T-helper 17 cell (primary cell): ENCODE measurements at regions not wholly inside any gene's neighbourhood (a gene's known extent, or its start where the extent isn't known, plus 50 kb on each side); places are given as distances from the start of the nearest gene placed in this dataset.

Experiments used
- ATAC-seq: fragments of 150-1000 bp; cut with Tn5 transposase; 2 replicates; pipeline ENCODE4 v1.10.0; 2021; ENCODE audit warnings: mild to moderate bottlenecking, moderate library complexity
- DNase-seq, 3 donors: peaks; one replicate each; pipeline versions ENCODE4 v3.0.0 to v3.0.0-alpha.2; 2020 to 2021
- H3K9me3 ChIP-seq: one replicate; pipeline ENCODE4 v1.7.0; 2013; ENCODE audit warnings: low read length, mild to moderate bottlenecking; ENCODE audit not compliant: control insufficient read depth, poor library complexity, severe bottlenecking
- H3K27ac Mint-ChIP-seq: one replicate; pipeline ENCODE4 v1.8.0; 2022; ENCODE audit warnings: mild to moderate bottlenecking, moderate library complexity, mixed read lengths
- H3K27me3 Mint-ChIP-seq: one replicate; pipeline ENCODE4 v1.8.0; 2022; ENCODE audit warnings: mixed read lengths
- H3K36me3 Mint-ChIP-seq: one replicate; pipeline ENCODE4 v1.8.0; 2022; ENCODE audit warnings: low read depth, mixed read lengths
- H3K4me1 Mint-ChIP-seq: one replicate; pipeline ENCODE4 v1.8.0; 2022; ENCODE audit warnings: mild to moderate bottlenecking, mixed read lengths
- H3K4me3 Mint-ChIP-seq: one replicate; pipeline ENCODE4 v1.8.0; 2022; ENCODE audit warnings: mild to moderate bottlenecking, moderate library complexity, mixed read lengths

- no peaks in the 10 kb centered on the region for H3K9me3 ChIP-seq
- H3K27ac Mint-ChIP-seq = no peak overlapping the region
- no peaks in the 10 kb centered on the region for H3K36me3 Mint-ChIP-seq
- DNase-seq = no peak
- H3K27me3 Mint-ChIP-seq = no peaks in the 10 kb centered on the region
- no peak overlapping the region for H3K4me3 Mint-ChIP-seq
- no peak for ATAC-seq
- no peaks in the 10 kb centered on the region for H3K4me1 Mint-ChIP-seq
These were observed 391.1 kb upstream of the HSF2 start for GRCh38 chr6:122008101-122008999.

DNA sequence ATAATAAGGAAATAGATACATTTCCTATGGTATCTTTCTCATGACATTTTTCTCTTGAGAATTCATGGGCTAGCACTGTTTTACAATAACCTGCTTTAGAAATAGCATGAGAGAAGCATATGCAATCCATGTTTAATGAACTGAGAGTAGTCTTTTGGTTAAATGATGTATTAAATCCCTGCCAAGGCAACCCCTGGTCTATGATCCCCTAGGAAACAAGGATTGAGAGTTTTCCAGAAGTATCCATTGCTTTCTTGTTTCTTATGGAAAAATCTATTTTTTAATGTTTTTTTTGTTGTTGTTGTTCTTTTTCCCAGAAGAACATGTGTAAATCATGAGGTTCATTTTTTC lies 390.5 kb upstream of the HSF2 start:
- no peak overlapping the region for H3K4me3 Mint-ChIP-seq
- DNase-seq = no peak
- no peak overlapping the region for H3K27ac Mint-ChIP-seq
- no peaks in the 10 kb centered on the region for H3K27me3 Mint-ChIP-seq
- H3K36me3 Mint-ChIP-seq = no peaks in the 10 kb centered on the region
- H3K9me3 ChIP-seq = no peaks in the 10 kb centered on the region
- ATAC-seq = no peak
- no peaks in the 10 kb centered on the region for H3K4me1 Mint-ChIP-seq

DNA sequence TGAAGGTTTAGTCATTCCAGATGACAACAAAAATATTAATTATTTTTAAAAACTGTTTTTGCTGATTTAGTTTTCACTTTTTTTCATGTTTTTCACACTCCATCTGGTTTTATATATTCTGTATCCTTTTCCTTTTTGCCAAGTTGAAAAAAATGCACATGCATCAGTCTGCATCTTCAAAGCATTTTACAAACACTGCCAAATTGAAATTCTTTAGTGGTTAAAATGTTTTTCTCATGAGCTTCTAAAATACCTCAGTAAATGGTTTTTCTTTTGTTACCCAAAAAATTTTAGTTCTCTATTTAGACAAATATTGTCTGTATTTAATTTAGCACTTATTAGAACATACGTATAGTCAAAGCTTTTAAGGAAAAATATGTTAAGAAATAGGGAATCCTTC lies 386.9 kb upstream of the HSF2 start:
- no peaks in the 10 kb centered on the region for H3K36me3 Mint-ChIP-seq
- no peak for ATAC-seq
- no peak overlapping the region for H3K4me3 Mint-ChIP-seq
- no peaks in the 10 kb centered on the region for H3K9me3 ChIP-seq
- no peaks in the 10 kb centered on the region for H3K4me1 Mint-ChIP-seq
- no peak overlapping the region for H3K27ac Mint-ChIP-seq
- no peak for DNase-seq
- H3K27me3 Mint-ChIP-seq = no peaks in the 10 kb centered on the region

GRCh38 chr6:122014961-122015360 lies 384.5 kb upstream of the HSF2 start:
- Mint-ChIP-seq H3K36me3 (no peaks in the 10 kb centered on the region), H3K27me3 (no peaks in the 10 kb centered on the region), H3K4me3 (no peak overlapping the region), H3K27ac (no peak overlapping the region), H3K4me1 (no peaks in the 10 kb centered on the region)
- no peaks in the 10 kb centered on the region for H3K9me3 ChIP-seq
- ATAC-seq (no peak), DNase-seq (no peak)

DNA sequence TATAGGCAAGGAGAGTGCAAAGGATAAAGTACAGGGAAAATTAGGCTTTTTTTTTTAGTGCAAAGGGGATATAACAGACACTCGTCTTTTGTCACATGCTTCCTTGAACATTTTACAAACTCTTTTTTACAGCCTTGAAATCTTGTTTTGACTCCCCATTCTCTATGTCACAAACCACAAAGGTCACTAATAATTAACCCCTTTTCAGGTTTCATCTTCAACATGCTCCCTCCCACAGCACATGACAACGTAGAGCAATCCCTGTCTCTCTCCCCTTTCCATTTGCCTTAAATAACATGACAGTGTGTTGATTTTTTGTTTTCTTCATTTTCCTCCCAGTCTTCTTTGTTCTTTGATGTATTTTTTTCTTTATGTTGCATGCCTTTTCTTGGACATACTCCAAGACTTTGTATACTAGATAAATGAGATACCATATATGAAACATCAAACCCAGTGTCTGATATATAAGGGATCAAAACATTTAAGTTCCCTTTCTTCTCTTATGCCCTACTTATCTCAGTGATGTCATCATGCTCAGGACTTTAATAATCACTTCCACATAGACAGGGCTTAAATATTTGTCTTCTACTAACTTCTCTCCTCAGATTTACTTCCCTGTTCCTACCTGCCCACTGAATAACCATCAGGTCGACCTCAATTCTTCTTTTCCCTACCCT lies 378.7 kb upstream of the HSF2 start:
- ATAC-seq (no peak), DNase-seq (no peak)
- no peaks in the 10 kb centered on the region for H3K9me3 ChIP-seq
- H3K27me3 Mint-ChIP-seq = peaks cover 8% of the 10 kb centered on the region
- H3K27ac Mint-ChIP-seq = no peak overlapping the region
- peaks cover 3% of the 10 kb centered on the region for H3K4me1 Mint-ChIP-seq
- peaks cover 4% of the 10 kb centered on the region for H3K36me3 Mint-ChIP-seq
- no peak overlapping the region for H3K4me3 Mint-ChIP-seq

GRCh38 chr6:122025104-122025503 lies 374.3 kb upstream of the HSF2 start:
- no peak overlapping the region for H3K4me3 Mint-ChIP-seq
- H3K27ac Mint-ChIP-seq = peak overlapping the region; percentile 4
- H3K4me1 Mint-ChIP-seq = peaks cover 3% of the 10 kb centered on the region
- no peak for ATAC-seq
- peaks cover 4% of the 10 kb centered on the region for H3K36me3 Mint-ChIP-seq
- DNase-seq = no peak
- H3K9me3 ChIP-seq = no peaks in the 10 kb centered on the region
- H3K27me3 Mint-ChIP-seq = peaks cover 22% of the 10 kb centered on the region

DNA sequence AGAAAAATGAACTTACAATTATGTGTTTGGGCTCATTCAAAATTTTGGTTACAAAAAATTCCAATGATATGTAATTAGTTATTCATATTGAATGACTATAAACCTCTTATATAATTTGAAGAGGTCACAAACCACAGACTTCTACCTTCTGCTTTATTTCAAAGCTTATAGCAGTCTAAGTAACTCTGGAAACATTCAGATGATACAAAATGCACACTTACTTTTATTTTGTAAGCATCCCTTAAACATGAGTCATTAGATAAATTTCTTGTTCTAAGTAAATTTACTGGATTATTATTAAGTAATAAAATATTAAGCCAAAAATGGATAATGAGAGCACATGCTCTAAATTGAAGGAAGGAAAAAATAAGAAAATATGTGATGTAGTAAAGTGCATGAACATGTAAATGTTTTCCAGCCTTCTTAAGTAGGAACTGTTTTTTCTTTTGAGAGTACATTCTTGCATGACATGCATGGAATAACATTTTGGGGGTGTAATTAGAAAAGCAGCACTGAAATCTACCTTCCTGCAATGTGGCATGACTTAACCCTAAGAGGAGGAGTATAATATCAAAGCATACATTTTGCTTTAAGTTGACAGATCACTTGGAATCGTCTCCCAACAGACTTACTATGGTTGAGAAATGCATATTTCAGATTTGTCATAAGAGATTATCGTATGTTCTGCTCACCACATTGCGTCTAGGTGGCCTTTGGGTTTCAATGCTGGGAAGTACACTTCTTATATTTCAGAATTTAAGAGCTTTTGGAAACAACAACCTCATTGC lies 372.7 kb upstream of the HSF2 start:
- H3K27me3 Mint-ChIP-seq = peaks cover 22% of the 10 kb centered on the region
- ATAC-seq (no peak), DNase-seq (no peak)
- H3K4me3 Mint-ChIP-seq = no peak overlapping the region
- no peak overlapping the region for H3K27ac Mint-ChIP-seq
- peaks cover 3% of the 10 kb centered on the region for H3K4me1 Mint-ChIP-seq
- H3K9me3 ChIP-seq = no peaks in the 10 kb centered on the region
- H3K36me3 Mint-ChIP-seq = no peaks in the 10 kb centered on the region

DNA sequence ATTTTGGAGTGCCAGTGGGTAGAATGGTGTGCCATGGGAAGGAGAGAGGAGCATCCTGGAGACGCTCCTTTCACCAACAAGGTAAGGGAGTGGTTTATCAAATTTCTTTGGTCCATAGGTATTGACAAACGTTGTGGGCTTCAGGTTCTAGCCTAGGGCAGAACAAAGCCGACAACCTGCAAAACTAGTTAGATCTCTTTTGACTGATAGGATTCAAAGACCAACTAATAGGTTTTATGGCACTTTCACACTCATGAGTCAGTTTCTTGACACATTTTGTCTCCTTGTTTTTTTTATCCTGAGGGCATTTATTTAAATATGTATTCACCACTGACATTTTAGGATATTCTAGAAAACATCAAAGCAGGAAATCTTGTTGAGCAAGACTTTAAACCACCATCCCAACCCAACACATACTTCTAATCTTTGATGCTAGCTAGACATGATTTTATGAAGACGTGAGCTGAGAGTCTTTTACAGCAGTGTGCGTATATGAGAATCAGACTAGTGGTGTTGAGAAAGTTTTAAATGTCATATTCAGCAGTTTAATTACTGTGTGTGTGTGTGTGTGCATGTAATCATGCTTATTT lies 370.4 kb upstream of the HSF2 start:
- Mint-ChIP-seq H3K36me3 (no peaks in the 10 kb centered on the region), H3K27me3 (peaks cover 22% of the 10 kb centered on the region), H3K27ac (no peak overlapping the region), H3K4me1 (peaks cover 7% of the 10 kb centered on the region), H3K4me3 (no peak overlapping the region)
- ATAC-seq (no peak), DNase-seq (no peak)
- H3K9me3 ChIP-seq = no peaks in the 10 kb centered on the region

- Mint-ChIP-seq H3K27ac (no peak overlapping the region), H3K27me3 (peaks cover 15% of the 10 kb centered on the region), H3K4me3 (no peak overlapping the region), H3K4me1 (peaks cover 3% of the 10 kb centered on the region), H3K36me3 (no peaks in the 10 kb centered on the region)
- no peaks in the 10 kb centered on the region for H3K9me3 ChIP-seq
- DNase-seq (no peak), ATAC-seq (peak; percentile 64)
These were observed 365.8 kb upstream of the HSF2 start for GRCh38 chr6:122033564-122034181.

DNA sequence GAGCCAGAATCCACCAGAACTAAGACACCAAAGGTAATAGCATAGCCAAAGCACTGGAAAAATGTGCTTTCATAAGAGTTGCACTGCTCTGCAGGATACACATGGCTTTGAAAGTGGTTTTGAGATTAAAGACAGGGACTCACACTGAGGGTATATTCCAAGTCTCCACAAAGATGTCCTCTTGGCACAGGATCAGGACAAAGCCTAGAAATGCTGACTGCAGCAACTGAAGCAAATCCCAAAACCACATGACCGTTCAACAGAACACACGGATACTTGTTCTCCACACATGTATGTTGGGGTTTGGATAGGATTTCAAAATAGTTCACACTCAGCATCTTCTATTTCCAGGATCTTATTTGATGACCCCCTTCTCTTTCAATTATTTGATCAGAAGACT lies 364.3 kb upstream of the HSF2 start:
- ATAC-seq = no peak
- Mint-ChIP-seq H3K36me3 (no peaks in the 10 kb centered on the region), H3K27me3 (peaks cover 11% of the 10 kb centered on the region), H3K4me1 (peaks cover 3% of the 10 kb centered on the region), H3K27ac (no peak overlapping the region), H3K4me3 (no peak overlapping the region)
- no peaks in the 10 kb centered on the region for H3K9me3 ChIP-seq
- no peak for DNase-seq

DNA sequence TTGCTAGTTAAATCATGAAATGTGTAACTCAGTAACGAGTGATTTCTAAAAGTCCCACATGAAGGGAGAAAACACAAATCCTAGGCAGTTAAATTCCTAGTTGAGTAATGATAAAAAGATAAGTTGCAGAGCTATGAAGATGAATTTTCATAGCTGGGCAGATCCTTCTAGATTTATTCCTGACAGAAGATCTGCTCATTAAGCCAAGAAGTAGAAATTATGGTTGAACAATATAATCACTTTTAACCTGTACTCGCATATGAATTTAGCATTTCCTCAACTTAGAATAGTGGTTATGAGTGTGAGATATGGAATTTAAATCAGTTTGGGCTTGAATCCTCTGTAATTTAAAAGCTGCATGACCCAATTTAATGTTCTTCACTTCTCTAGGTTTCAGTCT lies 359.2 kb upstream of the HSF2 start:
- Mint-ChIP-seq H3K27ac (no peak overlapping the region), H3K36me3 (no peaks in the 10 kb centered on the region), H3K4me1 (no peaks in the 10 kb centered on the region), H3K4me3 (no peak overlapping the region), H3K27me3 (peaks cover 32% of the 10 kb centered on the region)
- no peaks in the 10 kb centered on the region for H3K9me3 ChIP-seq
- ATAC-seq (no peak), DNase-seq (no peak)

DNA sequence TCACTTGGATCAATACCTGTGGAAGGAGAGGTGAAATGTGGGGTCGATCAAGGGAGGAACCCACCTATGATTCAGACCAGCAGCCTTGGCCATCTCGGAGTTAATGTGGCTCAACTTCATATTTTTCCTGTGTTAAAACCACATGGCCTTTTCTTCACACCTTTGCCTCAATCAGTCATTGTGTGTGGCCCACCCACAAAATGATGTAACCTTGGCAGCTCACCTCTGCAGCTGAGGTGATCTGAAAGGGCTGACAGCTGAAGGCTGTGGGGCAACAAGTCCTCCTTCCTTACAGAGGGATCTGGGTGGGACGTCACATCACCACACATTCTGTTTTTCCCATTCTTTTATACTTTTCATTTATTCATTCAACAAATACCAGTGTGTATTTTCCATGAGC lies 357.1 kb upstream of the HSF2 start:
- Mint-ChIP-seq H3K27ac (no peak overlapping the region), H3K36me3 (no peaks in the 10 kb centered on the region), H3K27me3 (peaks cover 21% of the 10 kb centered on the region), H3K4me3 (no peak overlapping the region), H3K4me1 (no peaks in the 10 kb centered on the region)
- no peaks in the 10 kb centered on the region for H3K9me3 ChIP-seq
- DNase-seq = no peak
- ATAC-seq = no peak
